OCI-LY7 (cell line): ENCODE measurements at regions not wholly inside any gene's neighbourhood (a gene's known extent, or its start where the extent isn't known, plus 50 kb on each side); places are given as distances from the start of the nearest gene placed in this dataset.
"Not testable (repeated sequence)": the region's sequence is repeated elsewhere in the genome, so short reads cannot be mapped to it uniquely, and the experiment has no call there.

Experiments
- BruUV-seq: library from RNA; stranded (reverse); fragments of 400-500 nt; replicated peaks from 2 replicates; lab custom pipeline; 2021; lab: Mats Ljungman, UMichigan
- CTCF ChIA-PET: fragments of 300-600 bp; sonication (Branson Sonifier 250); formaldehyde crosslinking; loops from one replicate; lab custom pipeline; 2022; ENCODE audit warnings: antibody characterized with exemption; ENCODE audit not compliant: unreplicated experiment; lab: Charles Lee
- POLR2A ChIA-PET: fragments of 300-600 bp; sonication (Branson Sonifier 250); formaldehyde crosslinking; loops from one replicate; lab custom pipeline; 2022; ENCODE audit warnings: antibody characterized with exemption; lab: Charles Lee
- DNase-seq: peaks from one replicate; pipeline ENCODE4 v3.0.0-alpha.2; 2015; ENCODE audit warnings: low spot score
- H2AFZ ChIP-seq: fragments of 200-600 bp; sonication (generic), shearing (Covaris generic); 2 replicates; pipeline ENCODE4 v1.6.1; 2014; ENCODE audit warnings: mild to moderate bottlenecking, antibody characterized with exemption, low read length, moderate library complexity
- H3K27ac ChIP-seq: fragments of 200-600 bp; sonication (generic); 2 replicates; pipeline ENCODE4 v1.5.1; 2014; ENCODE audit warnings: mixed run types, low read depth, mild to moderate bottlenecking, moderate library complexity, low read length, inconsistent platforms; ENCODE audit not compliant: poor library complexity, severe bottlenecking
- H3K36me3 ChIP-seq: fragments of 200-600 bp; sonication (generic); 2 replicates; pipeline ENCODE4 v1.6.1; 2014; ENCODE audit warnings: mild to moderate bottlenecking, antibody characterized with exemption, low read length, moderate library complexity, mixed read lengths; ENCODE audit not compliant: insufficient read depth
- H3K4me1 ChIP-seq: fragments of 200-600 bp; sonication (generic); 2 replicates; pipeline ENCODE4 v1.5.1; 2014; ENCODE audit warnings: mild to moderate bottlenecking, low read length; ENCODE audit not compliant: insufficient read depth, poor library complexity, severe bottlenecking
- H3K4me2 ChIP-seq: fragments of 200-600 bp; sonication (generic); 2 replicates; pipeline ENCODE4 v1.6.1; 2014; ENCODE audit warnings: mild to moderate bottlenecking, low read length
- H3K4me3 ChIP-seq: fragments of 200-600 bp; sonication (generic); 2 replicates; pipeline ENCODE4 v1.5.1; 2014; ENCODE audit warnings: mild to moderate bottlenecking, low read depth, low read length; ENCODE audit not compliant: poor library complexity, severe bottlenecking
- H3K79me2 ChIP-seq: fragments of 200-600 bp; sonication (generic); 2 replicates; pipeline ENCODE4 v1.6.1; 2016; ENCODE audit warnings: low read depth, mild to moderate bottlenecking, low read length, moderate library complexity, mixed read lengths; ENCODE audit not compliant: insufficient read depth
- H3K9me2 ChIP-seq: fragments of 200-600 bp; sonication (generic); 2 replicates; pipeline ENCODE4 v1.6.1; 2016; ENCODE audit warnings: mild to moderate bottlenecking, low read length, mixed read lengths; ENCODE audit not compliant: insufficient read depth
- H3K9me3 ChIP-seq: fragments of 200-600 bp; sonication (generic); 2 replicates; pipeline ENCODE4 v1.6.1; 2014; ENCODE audit warnings: mild to moderate bottlenecking, mixed run types, low read length, mixed read lengths
- H4K20me1 ChIP-seq: fragments of 200-600 bp; sonication (generic); 2 replicates; pipeline ENCODE4 v1.6.1; 2014; ENCODE audit warnings: mild to moderate bottlenecking, antibody characterized with exemption, low read length, moderate library complexity, mixed read lengths; ENCODE audit not compliant: insufficient read depth
- EZH2phosphoT487 ChIP-seq: fragments of 200-600 bp; sonication (generic); IDR thresholded peaks from 2 replicates; pipeline ENCODE4 v1.6.1; 2018; ENCODE audit warnings: low read depth, borderline replicate concordance, mild to moderate bottlenecking, mixed run types, antibody characterized with exemption, low read length, moderate library complexity, mixed read lengths
- intact Hi-C: fragments of 100-400 bp; cut with micrococcal nuclease; formaldehyde crosslinking; loops from one replicate; pipeline ENCODE4 v1.10.0; 2022; ENCODE audit not compliant: unreplicated experiment
- TF ChIP-seq, protein P1 (sequence below): fragments of 200-600 bp; sonication (generic); conservative IDR thresholded peaks from 2 replicates; pipeline ENCODE4 v1.5.1; 2014; ENCODE audit warnings: mild to moderate bottlenecking, antibody characterized with exemption, low read length, moderate library complexity, mixed read lengths

DNA sequence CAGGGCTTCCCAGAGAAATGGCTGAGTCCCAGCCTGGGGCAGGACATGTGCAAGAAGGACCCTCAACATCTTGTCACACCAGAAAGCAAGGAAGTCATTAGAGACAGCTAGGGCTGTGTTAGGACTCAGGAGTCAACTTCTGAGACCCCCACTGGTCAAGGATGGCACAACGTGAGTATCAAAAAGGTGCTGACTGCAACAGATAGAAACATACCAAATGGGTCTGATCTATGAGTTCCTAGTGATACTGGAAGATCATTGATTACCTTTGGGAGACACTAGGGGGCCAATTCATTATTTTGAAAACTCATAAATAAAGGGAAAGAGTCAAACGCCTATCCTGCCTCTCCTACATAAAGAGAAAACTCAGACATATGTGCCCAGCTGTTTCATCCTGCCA is 73.5 kb upstream of the GJB6 start:
- H3K27ac ChIP-seq, result no peak overlapping the region

GRCh38 chr13:20304061-20304460 is 71.9 kb upstream of the GJB6 start:
- H3K9me3 ChIP-seq, H3K9me2 ChIP-seq, H3K79me2 ChIP-seq, H3K27ac ChIP-seq, H4K20me1 ChIP-seq, DNase-seq, intact Hi-C loops, H2AFZ ChIP-seq, H3K36me3 ChIP-seq, H3K4me1 ChIP-seq, H3K4me3 ChIP-seq, H3K4me2 ChIP-seq, CTCF ChIA-PET, BruUV-seq: not testable (repeated sequence)
- POLR2A ChIA-PET, result interaction anchor here (0.6 kb wide), 1 partner anchor 75 kb away, joined by 5 read pairs; no protein-coding TSS in a partner anchor

More for the DNA sequence above, 73.5 kb upstream of the GJB6 start:
- TF ChIP-seq, protein P1, sequence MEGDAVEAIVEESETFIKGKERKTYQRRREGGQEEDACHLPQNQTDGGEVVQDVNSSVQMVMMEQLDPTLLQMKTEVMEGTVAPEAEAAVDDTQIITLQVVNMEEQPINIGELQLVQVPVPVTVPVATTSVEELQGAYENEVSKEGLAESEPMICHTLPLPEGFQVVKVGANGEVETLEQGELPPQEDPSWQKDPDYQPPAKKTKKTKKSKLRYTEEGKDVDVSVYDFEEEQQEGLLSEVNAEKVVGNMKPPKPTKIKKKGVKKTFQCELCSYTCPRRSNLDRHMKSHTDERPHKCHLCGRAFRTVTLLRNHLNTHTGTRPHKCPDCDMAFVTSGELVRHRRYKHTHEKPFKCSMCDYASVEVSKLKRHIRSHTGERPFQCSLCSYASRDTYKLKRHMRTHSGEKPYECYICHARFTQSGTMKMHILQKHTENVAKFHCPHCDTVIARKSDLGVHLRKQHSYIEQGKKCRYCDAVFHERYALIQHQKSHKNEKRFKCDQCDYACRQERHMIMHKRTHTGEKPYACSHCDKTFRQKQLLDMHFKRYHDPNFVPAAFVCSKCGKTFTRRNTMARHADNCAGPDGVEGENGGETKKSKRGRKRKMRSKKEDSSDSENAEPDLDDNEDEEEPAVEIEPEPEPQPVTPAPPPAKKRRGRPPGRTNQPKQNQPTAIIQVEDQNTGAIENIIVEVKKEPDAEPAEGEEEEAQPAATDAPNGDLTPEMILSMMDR, result no peak; the same call in 1 of the 2 replicates
- no peak for TF ChIP-seq EZH2phosphoT487
- Histone ChIP-seq H3K9me3 (no peaks in the 10 kb centered on the region), H2AFZ (no peak overlapping the region), H4K20me1 (no peaks in the 10 kb centered on the region), H3K4me2 (no peak overlapping the region), H3K36me3 (no peaks in the 10 kb centered on the region), H3K4me3 (no peak overlapping the region), H3K79me2 (no peaks in the 10 kb centered on the region), H3K9me2 (no peaks in the 10 kb centered on the region), H3K4me1 (no peaks in the 10 kb centered on the region)
- no TSS peak for BruUV-seq
- intact Hi-C loops, result no loop called here
- POLR2A ChIA-PET, result no interaction called here
- CTCF ChIA-PET, result no interaction called here
- DNase-seq, result peak; percentile 2

DNA sequence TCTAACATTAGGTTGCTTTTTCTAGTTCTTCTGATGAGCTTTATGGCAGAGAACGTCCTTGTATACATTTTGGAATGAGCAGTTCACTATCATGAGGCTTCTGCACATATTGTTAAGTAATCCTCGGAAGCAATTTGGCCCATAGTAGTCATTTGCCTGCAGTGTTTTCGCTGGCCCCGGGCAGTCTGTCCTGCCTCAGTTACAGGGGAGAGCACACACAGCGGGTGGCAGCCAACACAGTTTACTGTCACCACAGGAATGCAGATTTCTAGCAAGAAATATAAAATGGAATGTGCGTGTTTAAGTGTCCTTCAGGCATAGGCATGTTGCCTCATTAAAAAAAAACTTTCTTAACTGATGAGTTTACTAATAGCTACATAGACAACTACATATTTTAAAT is 71.5 kb upstream of the GJB6 start:
- POLR2A ChIA-PET, result no interaction called here
- TF ChIP-seq, protein P1, result no peak
- TF ChIP-seq EZH2phosphoT487, result no peak
- CTCF ChIA-PET, result no interaction called here

More for the DNA sequence above, 71.5 kb upstream of the GJB6 start:
- H3K9me3 ChIP-seq, result no peaks in the 10 kb centered on the region
- no peaks in the 10 kb centered on the region for H4K20me1 ChIP-seq
- no peak overlapping the region for H3K27ac ChIP-seq
- BruUV-seq, result no TSS peak
- DNase-seq, result no peak
- intact Hi-C loops, result no loop called here
- no peak overlapping the region for H3K4me3 ChIP-seq
- no peaks in the 10 kb centered on the region for H3K9me2 ChIP-seq
- no peaks in the 10 kb centered on the region for H3K4me1 ChIP-seq
- H3K79me2 ChIP-seq, result no peaks in the 10 kb centered on the region
- no peaks in the 10 kb centered on the region for H3K36me3 ChIP-seq
- H3K4me2 ChIP-seq, result no peak overlapping the region
- no peak overlapping the region for H2AFZ ChIP-seq
